DND-41 (cell line): ENCODE measurements at regions not wholly inside any gene's neighbourhood (a gene's known extent, or its start where the extent isn't known, plus 50 kb on each side); places are given as distances from the start of the nearest gene placed in this dataset.

Experiments
- CTCF ChIP-seq: IDR thresholded peaks from 2 replicates; pipeline ENCODE4 v1.5.1; 2012; ENCODE audit warnings: borderline replicate concordance, low read length, moderate library complexity, mild to moderate bottlenecking; ENCODE audit not compliant: poor library complexity, severe bottlenecking; ENCODE audit errors: extremely low read depth
- EZH2 ChIP-seq: IDR thresholded peaks from 3 replicates; pipeline ENCODE4 v1.6.1; 2012; ENCODE audit warnings: borderline replicate concordance, low read depth, mild to moderate bottlenecking, moderate library complexity, low read length, inconsistent platforms; ENCODE audit not compliant: severe bottlenecking

GRCh38 chr2:154580767-154581166 is 117.7 kb upstream of the KCNJ3 start:
- no peak for TF ChIP-seq EZH2
- no peak for TF ChIP-seq CTCF
